ENCODE measurements at regions not wholly inside any gene's neighbourhood (a gene's known extent, or its start where the extent isn't known, plus 50 kb on each side); places are given as distances from the start of the nearest gene placed in this dataset.
"Not testable (repeated sequence)": the region's sequence is repeated elsewhere in the genome, so short reads cannot be mapped to it uniquely, and the experiment has no call there.

GRCh38 chr2:163016882-163017281 is 178.3 kb upstream of the KCNH7 start:
- TF ChIP-seq, protein P1, sequence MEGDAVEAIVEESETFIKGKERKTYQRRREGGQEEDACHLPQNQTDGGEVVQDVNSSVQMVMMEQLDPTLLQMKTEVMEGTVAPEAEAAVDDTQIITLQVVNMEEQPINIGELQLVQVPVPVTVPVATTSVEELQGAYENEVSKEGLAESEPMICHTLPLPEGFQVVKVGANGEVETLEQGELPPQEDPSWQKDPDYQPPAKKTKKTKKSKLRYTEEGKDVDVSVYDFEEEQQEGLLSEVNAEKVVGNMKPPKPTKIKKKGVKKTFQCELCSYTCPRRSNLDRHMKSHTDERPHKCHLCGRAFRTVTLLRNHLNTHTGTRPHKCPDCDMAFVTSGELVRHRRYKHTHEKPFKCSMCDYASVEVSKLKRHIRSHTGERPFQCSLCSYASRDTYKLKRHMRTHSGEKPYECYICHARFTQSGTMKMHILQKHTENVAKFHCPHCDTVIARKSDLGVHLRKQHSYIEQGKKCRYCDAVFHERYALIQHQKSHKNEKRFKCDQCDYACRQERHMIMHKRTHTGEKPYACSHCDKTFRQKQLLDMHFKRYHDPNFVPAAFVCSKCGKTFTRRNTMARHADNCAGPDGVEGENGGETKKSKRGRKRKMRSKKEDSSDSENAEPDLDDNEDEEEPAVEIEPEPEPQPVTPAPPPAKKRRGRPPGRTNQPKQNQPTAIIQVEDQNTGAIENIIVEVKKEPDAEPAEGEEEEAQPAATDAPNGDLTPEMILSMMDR (IDR thresholded peaks at IDR 0.05; ENCODE audit: poor library complexity, severe bottlenecking) = not testable (repeated sequence)
- TF ChIP-seq EZH2 (IDR thresholded peaks at IDR 0.05; ENCODE audit: borderline replicate concordance, insufficient read depth, low read length, poor library complexity, severe bottlenecking); SMC3 (conservative IDR thresholded peaks at IDR 0.05; ENCODE audit: poor library complexity); POLR2AphosphoS5 (IDR thresholded peaks at IDR 0.05); TAF1 (IDR thresholded peaks at IDR 0.05; ENCODE audit: low read depth): not testable (repeated sequence)
